AG20443 (cell line): ENCODE measurements at regions not wholly inside any gene's neighbourhood (a gene's known extent, or its start where the extent isn't known, plus 50 kb on each side); places are given as distances from the start of the nearest gene placed in this dataset.

Experiments
- DNase-seq: peaks from one replicate; pipeline ENCODE4 v3.0.0; 2012; ENCODE audit warnings: low spot score, mixed read lengths

- no peak for DNase-seq
Measured at GRCh38 chr2:16331772-16332171, 333.9 kb downstream of the CYRIA start.

- no peak for DNase-seq
Measured at GRCh38 chr2:16330982-16331381, 334.7 kb downstream of the CYRIA start.

GRCh38 chr2:16330571-16330970 lies 335.1 kb downstream of the CYRIA start:
- DNase-seq: no peak

- DNase-seq: no peak
Measured at GRCh38 chr2:16330012-16330411, 335.6 kb downstream of the CYRIA start.

GRCh38 chr2:16329421-16329820 lies 336.2 kb downstream of the CYRIA start:
- no peak for DNase-seq

- DNase-seq: no peak
Measured at GRCh38 chr2:16328521-16329190, 337.0 kb downstream of the CYRIA start.

- no peak for DNase-seq
Measured at GRCh38 chr2:16327326-16327725, 338.3 kb downstream of the CYRIA start.

GRCh38 chr2:16326711-16327300 lies 338.8 kb downstream of the CYRIA start:
- DNase-seq: no peak

GRCh38 chr2:16325976-16326510 lies 339.6 kb downstream of the CYRIA start:
- no peak for DNase-seq

GRCh38 chr2:16325016-16325975 lies 340.3 kb downstream of the CYRIA start:
- no peak for DNase-seq

- no peak for DNase-seq
Measured at GRCh38 chr2:16324544-16324937, 341.1 kb downstream of the CYRIA start.

- DNase-seq: no peak
Measured at GRCh38 chr2:16323551-16324543, 341.8 kb downstream of the CYRIA start.

GRCh38 chr2:16323126-16323520 lies 342.5 kb downstream of the CYRIA start:
- DNase-seq: no peak

GRCh38 chr2:16322308-16323125 lies 343.1 kb downstream of the CYRIA start:
- no peak for DNase-seq

GRCh38 chr2:16321872-16322271 lies 343.8 kb downstream of the CYRIA start:
- DNase-seq: no peak

- DNase-seq: no peak
Measured at GRCh38 chr2:16321256-16321655, 344.4 kb downstream of the CYRIA start.

GRCh38 chr2:16320716-16321115 lies 344.9 kb downstream of the CYRIA start:
- DNase-seq: no peak

- DNase-seq: no peak
Measured at GRCh38 chr2:16319551-16320121, 346.0 kb downstream of the CYRIA start.

GRCh38 chr2:16318474-16319195 lies 347.0 kb downstream of the CYRIA start:
- no peak for DNase-seq
